ENCODE measurements at regions not wholly inside any gene's neighbourhood (a gene's known extent, or its start where the extent isn't known, plus 50 kb on each side); places are given as distances from the start of the nearest gene placed in this dataset.

- TF ChIP-seq L3MBTL2 (conservative IDR thresholded peaks at IDR 0.05) (no peak), CTBP1 (IDR thresholded peaks at IDR 0.05; ENCODE audit: borderline replicate concordance) (no peak), ZNF384 (IDR thresholded peaks at IDR 0.05) (no peak), FOXM1 (IDR thresholded peaks at IDR 0.05; ENCODE audit: borderline replicate concordance) (no peak), LEF1 (IDR thresholded peaks at IDR 0.05; ENCODE audit: borderline replicate concordance) (no peak), NFRKB (IDR thresholded peaks at IDR 0.05) (no peak)
- ChIA-PET CTCF (no interaction called here), POLR2A (no interaction called here)
- DNase-seq (ENCODE audit: extremely low spot score), result no peak
These were observed 105.7 kb downstream of the SNRPN start for GRCh38 chr15:25060472-25060803.

- CTCF ChIA-PET, result no interaction called here
- POLR2A ChIA-PET, result no interaction called here
- no peak for TF ChIP-seq ARNT (IDR thresholded peaks at IDR 0.05)
- no peak for DNase-seq (ENCODE audit: extremely low spot score)
These were observed 106.3 kb downstream of the SNRPN start for GRCh38 chr15:25060996-25061620.

- ChIA-PET CTCF (no interaction called here), POLR2A (no interaction called here)
- no peak for DNase-seq (ENCODE audit: extremely low spot score)
- TF ChIP-seq L3MBTL2 (conservative IDR thresholded peaks at IDR 0.05), result no peak
- no peak for TF ChIP-seq SUZ12 (IDR thresholded peaks at IDR 0.05)
- no peak for TF ChIP-seq SP1 (IDR thresholded peaks at IDR 0.05)
- TF ChIP-seq FOXA1 (IDR thresholded peaks at IDR 0.05), result no peak
These were observed 107.2 kb downstream of the SNRPN start for GRCh38 chr15:25061808-25062550.

GRCh38 chr15:25062551-25063430 lies 108.0 kb downstream of the SNRPN start:
- DNase-seq (ENCODE audit: extremely low spot score), result no peak
- POLR2A ChIA-PET, result no interaction called here
- TF ChIP-seq CTBP1 (IDR thresholded peaks at IDR 0.05; ENCODE audit: borderline replicate concordance) (no peak), FOXM1 (IDR thresholded peaks at IDR 0.05; ENCODE audit: borderline replicate concordance) (no peak), SUZ12 (IDR thresholded peaks at IDR 0.05) (no peak), NFRKB (IDR thresholded peaks at IDR 0.05) (no peak), TARDBP (IDR thresholded peaks at IDR 0.05) (no peak)
- CTCF ChIA-PET, result no interaction called here

- TF ChIP-seq BHLHE40 (IDR thresholded peaks at IDR 0.05; ENCODE audit: borderline replicate concordance) (no peak), ELF4 (IDR thresholded peaks at IDR 0.05) (no peak), FOXM1 (IDR thresholded peaks at IDR 0.05; ENCODE audit: borderline replicate concordance) (no peak), CTBP1 (IDR thresholded peaks at IDR 0.05; ENCODE audit: borderline replicate concordance) (no peak), FOXK2 (IDR thresholded peaks at IDR 0.05) (no peak), ARNT (IDR thresholded peaks at IDR 0.05) (no peak)
- no peak for DNase-seq (ENCODE audit: extremely low spot score)
- ChIA-PET CTCF (no interaction called here), POLR2A (no interaction called here)
These were observed 110.5 kb downstream of the SNRPN start for GRCh38 chr15:25065286-25065685.

GRCh38 chr15:25065876-25066275 lies 111.1 kb downstream of the SNRPN start:
- POLR2A ChIA-PET, result no interaction called here
- no peak for TF ChIP-seq HDGF (IDR thresholded peaks at IDR 0.05; ENCODE audit: borderline replicate concordance)
- TF ChIP-seq SP1 (IDR thresholded peaks at IDR 0.05), result no peak
- TF ChIP-seq CTBP1 (IDR thresholded peaks at IDR 0.05; ENCODE audit: borderline replicate concordance), result no peak
- TF ChIP-seq FOXM1 (IDR thresholded peaks at IDR 0.05; ENCODE audit: borderline replicate concordance), result no peak
- no peak for TF ChIP-seq ELF4 (IDR thresholded peaks at IDR 0.05)
- TF ChIP-seq LEF1 (IDR thresholded peaks at IDR 0.05; ENCODE audit: borderline replicate concordance), result no peak
- no peak for TF ChIP-seq SUZ12 (IDR thresholded peaks at IDR 0.05)
- no peak for TF ChIP-seq FOXK2 (IDR thresholded peaks at IDR 0.05)
- TF ChIP-seq L3MBTL2 (conservative IDR thresholded peaks at IDR 0.05), result no peak
- no peak for TF ChIP-seq FOXA1 (IDR thresholded peaks at IDR 0.05)
- no peak for TF ChIP-seq ZNF384 (IDR thresholded peaks at IDR 0.05)
- no peak for TF ChIP-seq PKNOX1 (IDR thresholded peaks at IDR 0.05)
- no peak for DNase-seq (ENCODE audit: extremely low spot score)
- CTCF ChIA-PET, result no interaction called here

- ChIA-PET CTCF (no interaction called here), POLR2A (no interaction called here)
- TF ChIP-seq FOXA1 (IDR thresholded peaks at IDR 0.05) (no peak), FOXM1 (IDR thresholded peaks at IDR 0.05; ENCODE audit: borderline replicate concordance) (no peak), NFRKB (IDR thresholded peaks at IDR 0.05) (no peak), HDGF (IDR thresholded peaks at IDR 0.05; ENCODE audit: borderline replicate concordance) (no peak), BHLHE40 (IDR thresholded peaks at IDR 0.05; ENCODE audit: borderline replicate concordance) (no peak), FOXK2 (IDR thresholded peaks at IDR 0.05) (no peak), ZNF384 (IDR thresholded peaks at IDR 0.05) (no peak), CTBP1 (IDR thresholded peaks at IDR 0.05; ENCODE audit: borderline replicate concordance) (no peak), ELF4 (IDR thresholded peaks at IDR 0.05) (no peak), ARNT (IDR thresholded peaks at IDR 0.05) (no peak), PKNOX1 (IDR thresholded peaks at IDR 0.05) (no peak), SP1 (IDR thresholded peaks at IDR 0.05) (no peak), LEF1 (IDR thresholded peaks at IDR 0.05; ENCODE audit: borderline replicate concordance) (no peak), SUZ12 (IDR thresholded peaks at IDR 0.05) (no peak), L3MBTL2 (conservative IDR thresholded peaks at IDR 0.05) (no peak), TARDBP (IDR thresholded peaks at IDR 0.05) (no peak)
- no peak for DNase-seq (ENCODE audit: extremely low spot score)
These were observed 111.9 kb downstream of the SNRPN start for GRCh38 chr15:25066708-25067107.
